Activated naive CD4-positive, alpha-beta T cell treated with anti-CD3 and anti-CD28 coated beads, Interleukin-2, amount 10 ng/mL, durations not matched to agents 7 days and 5 days (primary cell): ENCODE measurements at regions not wholly inside any gene's neighbourhood (a gene's known extent, or its start where the extent isn't known, plus 50 kb on each side); places are given as distances from the start of the nearest gene placed in this dataset.
"Not testable (repeated sequence)": the region's sequence is repeated elsewhere in the genome, so short reads cannot be mapped to it uniquely, and the experiment has no call there.

Experiments used
- CTCF ChIA-PET: fragments of 350-600 bp; sonication (Branson Sonifier 250); formaldehyde crosslinking; loops from one replicate; lab custom pipeline; 2021; ENCODE audit warnings: antibody characterized with exemption; lab: Charles Lee
- DNase-seq: peaks from one replicate; pipeline ENCODE4 v3.0.0-alpha.2; 2020
- H3K27ac Mint-ChIP-seq: one replicate; pipeline ENCODE4 v1.8.0; 2021; ENCODE audit warnings: mild to moderate bottlenecking, moderate library complexity, mixed read lengths
- H3K27me3 Mint-ChIP-seq: one replicate; pipeline ENCODE4 v1.8.0; 2021; ENCODE audit warnings: mild to moderate bottlenecking, mixed read lengths
- H3K36me3 Mint-ChIP-seq: one replicate; pipeline ENCODE4 v1.8.0; 2021; ENCODE audit warnings: mixed read lengths
- H3K4me1 Mint-ChIP-seq: one replicate; pipeline ENCODE4 v1.8.0; 2021; ENCODE audit warnings: mixed read lengths
- H3K4me3 Mint-ChIP-seq: one replicate; pipeline ENCODE4 v1.8.0; 2021; ENCODE audit warnings: mild to moderate bottlenecking, moderate library complexity, mixed read lengths
- H3K9me3 Mint-ChIP-seq: one replicate; pipeline ENCODE4 v1.8.0; 2021; ENCODE audit warnings: mixed read lengths

DNA sequence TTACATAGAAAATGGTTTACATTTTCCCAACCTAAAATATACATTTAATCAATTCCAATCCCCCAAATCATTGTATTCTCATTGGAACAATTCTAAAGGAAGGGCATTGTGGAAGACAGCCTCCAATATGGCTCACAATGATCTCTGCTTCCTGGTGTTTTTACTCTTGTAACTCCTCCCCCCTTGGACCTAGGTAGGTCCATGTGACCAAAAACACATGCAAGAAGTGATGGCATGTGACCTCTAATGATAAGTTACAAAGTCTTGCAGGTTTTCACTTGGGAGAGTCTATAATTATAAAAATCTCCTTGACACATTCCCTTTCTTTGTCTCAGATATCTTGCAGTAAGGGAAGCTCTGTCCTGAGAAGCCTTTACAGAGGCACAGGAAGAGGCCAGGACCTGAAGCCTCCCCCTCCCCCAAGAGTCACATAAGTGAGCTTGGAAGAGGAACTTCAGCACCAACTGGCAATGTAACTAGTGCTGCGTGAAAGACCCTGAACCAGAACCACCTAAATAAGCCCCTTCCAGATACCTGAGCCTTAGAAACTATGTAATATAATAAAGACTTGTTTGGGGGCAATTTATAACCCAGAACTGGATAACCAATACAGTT, 816.2 kb upstream of the ATXN8OS start:
- CTCF ChIA-PET, result no interaction called here
- Mint-ChIP-seq H3K27me3 (no peaks in the 10 kb centered on the region), H3K36me3 (no peaks in the 10 kb centered on the region), H3K9me3 (peaks cover 4% of the 10 kb centered on the region), H3K4me3 (no peak overlapping the region), H3K27ac (no peak overlapping the region), H3K4me1 (no peaks in the 10 kb centered on the region)
- DNase-seq, result no peak

DNA sequence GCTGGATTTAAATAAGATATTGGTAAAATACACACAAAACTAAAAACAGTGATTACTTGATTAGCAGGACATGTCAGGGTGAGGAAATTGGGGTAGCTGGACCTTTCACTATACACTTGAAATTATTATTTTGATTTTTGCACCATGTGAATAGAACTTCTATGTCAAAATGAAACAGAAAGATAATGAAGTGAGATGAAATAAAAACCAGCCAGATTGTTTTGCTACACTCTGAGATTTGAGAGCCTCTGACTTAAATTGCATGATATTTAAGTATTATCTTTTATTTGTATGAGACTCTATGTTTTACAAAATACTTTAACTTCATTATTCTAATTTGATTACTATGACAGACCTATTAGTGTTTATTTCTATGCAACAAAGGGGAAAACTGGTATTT, 819.6 kb upstream of the ATXN8OS start:
- Mint-ChIP-seq H3K9me3 (peaks cover 4% of the 10 kb centered on the region), H3K36me3 (no peaks in the 10 kb centered on the region), H3K4me3 (no peak overlapping the region), H3K4me1 (no peaks in the 10 kb centered on the region), H3K27ac (no peak overlapping the region), H3K27me3 (no peaks in the 10 kb centered on the region)
- CTCF ChIA-PET, result no interaction called here
- no peak for DNase-seq

DNA sequence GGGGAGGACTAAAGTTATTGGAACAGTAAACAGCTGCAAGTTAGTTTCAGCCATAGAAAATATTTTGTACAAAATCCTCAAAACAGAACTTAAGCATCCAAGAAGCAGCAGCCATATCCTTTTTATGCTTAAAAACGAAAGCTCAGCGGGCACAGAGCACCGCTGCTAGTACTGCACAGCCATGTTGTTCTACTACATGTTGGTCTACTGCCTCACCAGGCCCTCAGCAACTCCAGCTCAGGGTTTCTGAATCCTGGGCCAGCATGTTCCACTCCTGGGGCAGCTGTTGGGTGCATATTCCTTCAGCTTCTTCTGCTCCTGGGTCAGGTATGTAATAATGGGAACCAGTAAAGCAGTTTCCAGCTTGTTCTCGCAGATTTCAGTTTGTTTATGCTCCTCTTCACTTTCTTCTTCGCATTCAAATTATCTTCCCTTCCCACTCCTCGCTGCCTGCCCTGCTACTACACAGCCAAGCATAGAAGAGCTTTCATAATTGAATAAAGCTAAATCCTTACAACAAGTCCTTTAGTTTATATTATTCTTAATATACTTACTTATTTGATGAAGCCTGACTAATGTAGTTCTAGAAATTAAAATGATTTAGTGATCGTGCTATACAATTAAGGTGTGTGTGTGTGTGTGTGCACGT, 820.5 kb upstream of the ATXN8OS start:
- no peak for DNase-seq
- H3K27ac Mint-ChIP-seq, result no peak overlapping the region
- no peaks in the 10 kb centered on the region for H3K36me3 Mint-ChIP-seq
- no peak overlapping the region for H3K4me3 Mint-ChIP-seq
- CTCF ChIA-PET, result no interaction called here
- no peaks in the 10 kb centered on the region for H3K4me1 Mint-ChIP-seq
- H3K9me3 Mint-ChIP-seq, result peaks cover 4% of the 10 kb centered on the region
- no peaks in the 10 kb centered on the region for H3K27me3 Mint-ChIP-seq

DNA sequence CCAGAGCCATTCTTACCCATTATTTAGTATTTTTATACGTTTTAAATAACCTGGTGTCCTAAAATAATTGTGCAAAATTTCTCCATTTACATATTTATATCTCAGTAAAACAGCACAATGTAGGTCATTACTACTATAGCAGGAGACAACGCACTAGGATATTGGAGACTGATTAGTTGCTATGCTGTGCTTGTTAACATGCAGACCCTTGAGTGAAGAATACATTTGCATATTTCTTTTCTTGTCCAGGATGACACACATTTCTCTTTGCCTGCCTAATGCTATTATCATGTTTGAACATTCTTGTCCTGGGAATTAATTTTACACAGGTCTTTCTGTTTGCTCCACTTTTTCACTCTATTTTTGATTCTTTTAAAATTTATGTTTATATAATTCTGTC, 823.8 kb upstream of the ATXN8OS start:
- CTCF ChIA-PET, result no interaction called here
- Mint-ChIP-seq H3K4me1 (no peaks in the 10 kb centered on the region), H3K27me3 (no peaks in the 10 kb centered on the region), H3K4me3 (no peak overlapping the region), H3K9me3 (peaks cover 4% of the 10 kb centered on the region), H3K36me3 (no peaks in the 10 kb centered on the region), H3K27ac (no peak overlapping the region)
- DNase-seq, result no peak

DNA sequence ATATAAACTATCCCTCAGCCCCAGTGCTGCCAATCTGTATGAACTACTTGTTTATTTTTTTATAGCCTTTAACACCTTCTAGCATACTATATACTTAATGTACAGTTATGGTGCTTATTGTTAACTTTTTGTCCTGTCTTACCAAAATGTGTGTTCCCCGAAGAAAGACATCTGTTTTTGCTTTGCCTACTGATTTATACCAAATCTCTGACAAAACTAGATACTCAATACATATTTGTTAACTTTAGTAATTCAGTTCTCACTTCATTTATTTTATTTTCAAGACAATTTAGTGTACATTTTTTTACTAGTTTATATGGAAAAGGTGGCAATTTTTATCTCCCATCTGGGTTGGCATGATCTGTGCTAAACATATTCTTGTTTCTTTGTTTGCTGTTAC, 824.3 kb upstream of the ATXN8OS start:
- no peak overlapping the region for H3K4me3 Mint-ChIP-seq
- DNase-seq, result no peak
- CTCF ChIA-PET, result no interaction called here
- no peak overlapping the region for H3K27ac Mint-ChIP-seq
- no peaks in the 10 kb centered on the region for H3K4me1 Mint-ChIP-seq
- peaks cover 2% of the 10 kb centered on the region for H3K9me3 Mint-ChIP-seq
- no peaks in the 10 kb centered on the region for H3K27me3 Mint-ChIP-seq
- no peaks in the 10 kb centered on the region for H3K36me3 Mint-ChIP-seq

DNA sequence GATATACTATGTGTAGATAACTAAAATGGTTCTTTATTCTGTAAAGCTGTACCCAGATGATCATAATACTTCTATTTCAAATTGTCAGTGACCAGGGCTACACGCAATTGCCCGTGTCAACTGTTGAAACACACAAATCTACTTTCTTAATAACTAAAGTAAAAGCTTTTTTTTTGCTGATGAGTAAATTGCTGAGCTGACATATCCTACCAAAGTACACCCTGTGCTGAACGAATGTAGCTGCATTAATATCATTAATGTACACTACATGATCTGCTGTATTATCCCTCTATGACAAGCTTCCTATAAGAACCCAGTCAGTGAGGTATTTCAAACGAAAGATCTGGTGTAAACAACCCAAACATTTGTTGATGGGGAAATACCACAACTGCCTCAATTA, 827.2 kb upstream of the ATXN8OS start:
- DNase-seq, result no peak
- CTCF ChIA-PET, result no interaction called here
- H3K4me1 Mint-ChIP-seq, result no peaks in the 10 kb centered on the region

DNA sequence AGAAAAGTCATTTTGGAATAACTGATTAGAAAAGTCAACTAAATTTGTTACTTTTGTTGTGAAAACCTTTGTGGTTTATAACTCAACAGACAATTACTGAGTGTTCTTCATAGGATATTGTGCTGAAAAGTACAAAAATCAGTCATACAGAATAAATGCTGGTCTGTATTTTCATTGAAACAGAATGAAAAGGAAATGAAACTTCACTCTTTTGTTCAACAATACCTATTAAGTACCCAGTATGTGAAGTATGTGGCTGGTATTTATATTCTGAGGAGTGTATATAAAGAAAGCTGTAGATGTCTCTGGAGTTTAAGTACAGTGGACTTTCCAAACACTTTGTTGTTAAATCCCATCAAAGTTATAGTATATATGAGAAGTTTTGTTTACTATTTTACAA, 828.4 kb upstream of the ATXN8OS start:
- CTCF ChIA-PET, result no interaction called here
- Mint-ChIP-seq H3K36me3 (no peaks in the 10 kb centered on the region), H3K9me3 (peaks cover 4% of the 10 kb centered on the region), H3K4me3 (no peak overlapping the region), H3K27me3 (no peaks in the 10 kb centered on the region), H3K27ac (no peak overlapping the region), H3K4me1 (no peaks in the 10 kb centered on the region)
- DNase-seq, result no peak

More for the DNA sequence above, 827.2 kb upstream of the ATXN8OS start:
- no peak overlapping the region for H3K27ac Mint-ChIP-seq
- no peaks in the 10 kb centered on the region for H3K36me3 Mint-ChIP-seq
- H3K9me3 Mint-ChIP-seq, result peaks cover 4% of the 10 kb centered on the region
- H3K4me3 Mint-ChIP-seq, result no peak overlapping the region
- no peaks in the 10 kb centered on the region for H3K27me3 Mint-ChIP-seq

DNA sequence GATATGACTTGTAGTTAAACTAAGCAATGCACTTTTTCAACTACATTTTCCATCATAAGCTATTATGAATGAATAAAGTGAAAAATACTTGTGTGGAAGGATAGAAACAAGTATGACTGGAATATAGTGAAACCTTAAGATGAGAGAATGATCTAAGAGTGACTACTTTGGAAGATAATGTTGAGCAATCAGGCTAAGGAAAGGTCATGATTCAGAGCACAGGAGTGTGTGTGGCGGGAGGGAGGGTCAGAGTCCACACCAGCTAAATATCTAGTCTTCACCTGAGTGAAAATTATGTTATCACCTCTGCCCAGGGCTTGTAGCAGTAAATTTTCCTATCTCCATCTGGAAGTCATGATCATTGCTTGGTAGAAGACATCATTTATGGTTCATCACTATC, 833.4 kb upstream of the ATXN8OS start:
- H3K27ac Mint-ChIP-seq, result no peak overlapping the region
- no peaks in the 10 kb centered on the region for H3K27me3 Mint-ChIP-seq
- no peak overlapping the region for H3K4me3 Mint-ChIP-seq
- no peak for DNase-seq
- CTCF ChIA-PET, result no interaction called here
- H3K4me1 Mint-ChIP-seq, result no peaks in the 10 kb centered on the region
- H3K36me3 Mint-ChIP-seq, result no peaks in the 10 kb centered on the region
- peaks cover 6% of the 10 kb centered on the region for H3K9me3 Mint-ChIP-seq

DNA sequence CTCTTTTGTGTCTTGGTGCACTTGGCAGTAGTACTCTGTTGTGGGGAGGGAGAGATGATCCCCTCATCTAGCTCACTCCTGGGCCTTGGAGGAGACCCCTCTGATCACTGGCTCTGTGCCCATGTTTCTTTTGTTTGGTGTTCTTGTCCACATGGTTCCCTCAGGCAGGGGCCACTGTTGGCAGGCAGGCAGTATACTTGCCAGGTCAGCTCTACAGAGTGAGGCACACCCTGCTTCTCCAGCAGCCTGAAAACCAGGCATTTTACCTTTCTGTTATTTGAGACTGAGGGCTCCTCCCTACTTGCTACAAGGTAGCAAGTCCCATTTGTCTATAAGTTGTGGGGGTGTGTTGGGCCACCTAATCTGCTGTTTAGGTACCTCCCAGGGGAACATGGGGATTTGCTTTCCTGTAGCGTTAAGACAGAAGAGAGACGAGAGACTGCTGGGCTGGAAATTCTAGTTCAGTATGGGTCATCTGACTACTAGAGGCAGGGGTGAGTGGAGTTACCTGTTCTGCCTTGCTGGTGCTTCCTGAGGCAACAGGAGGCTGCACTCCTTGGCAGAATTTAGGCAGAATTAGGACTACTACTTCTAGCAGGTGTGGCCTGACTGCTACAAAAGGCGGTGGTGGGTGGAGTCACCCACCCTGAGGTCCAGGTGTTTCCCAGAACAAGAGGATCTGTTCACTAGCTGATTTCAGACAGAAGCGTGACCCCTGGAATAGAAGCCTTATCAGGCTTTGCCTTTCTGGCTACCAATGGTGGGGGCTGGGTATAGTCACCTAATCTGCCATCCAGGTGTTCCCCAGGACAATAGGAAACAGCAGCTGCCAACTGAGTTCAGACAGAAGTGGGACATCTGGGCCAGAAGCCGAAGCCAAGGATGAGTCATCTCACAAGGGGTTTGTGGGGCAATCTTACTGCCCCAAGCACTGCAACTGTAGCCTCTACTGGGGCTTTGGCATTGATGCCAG, 843.0 kb upstream of the ATXN8OS start:
- Mint-ChIP-seq H3K27me3 (no peaks in the 10 kb centered on the region), H3K36me3 (no peaks in the 10 kb centered on the region), H3K4me1 (no peaks in the 10 kb centered on the region), H3K4me3 (no peak overlapping the region), H3K9me3 (peaks cover 22% of the 10 kb centered on the region), H3K27ac (no peak overlapping the region)
- DNase-seq, result no peak
- CTCF ChIA-PET, result no interaction called here

DNA sequence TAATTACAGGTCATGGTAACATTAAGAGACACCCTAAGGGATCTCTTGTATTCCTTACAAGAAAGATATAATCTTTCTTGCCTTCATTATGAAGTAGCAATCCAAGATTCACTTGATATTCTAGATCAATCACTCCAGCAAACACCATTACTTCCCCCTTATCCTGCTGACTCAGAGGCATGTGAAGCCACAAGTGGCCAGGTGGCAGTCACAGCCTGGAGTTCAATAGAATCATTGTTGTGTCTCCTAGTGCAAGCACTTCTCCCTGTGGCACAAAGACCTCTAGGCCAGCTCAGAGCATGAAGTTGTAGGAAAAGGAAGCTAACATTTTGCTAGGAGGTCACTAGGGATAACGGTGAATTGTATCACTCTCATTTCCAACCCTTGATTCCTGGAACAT, 864.3 kb upstream of the ATXN8OS start:
- Mint-ChIP-seq H3K27me3 (no peaks in the 10 kb centered on the region), H3K9me3 (peaks cover 2% of the 10 kb centered on the region), H3K4me1 (no peaks in the 10 kb centered on the region), H3K4me3 (no peak overlapping the region), H3K36me3 (no peaks in the 10 kb centered on the region), H3K27ac (no peak overlapping the region)
- no peak for DNase-seq
- CTCF ChIA-PET, result no interaction called here

DNA sequence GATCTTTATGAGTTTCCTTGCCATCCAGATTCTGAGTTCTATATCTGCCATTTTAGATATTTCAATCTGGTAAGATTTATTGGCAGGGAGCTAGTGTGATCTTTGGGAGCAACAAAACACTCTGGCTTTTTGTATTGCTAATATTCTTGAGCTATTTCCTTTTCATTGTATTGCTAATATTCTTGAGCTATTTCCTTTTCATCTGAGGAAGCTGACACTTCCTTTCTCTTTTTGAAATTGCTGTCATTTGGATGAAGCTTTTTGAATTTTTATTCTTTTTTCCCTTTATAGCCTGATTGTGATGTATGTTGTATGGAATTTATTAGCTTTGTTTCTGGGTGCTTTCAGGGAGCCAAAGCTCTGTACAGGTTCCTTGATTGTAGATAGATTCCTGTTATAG, 873.5 kb upstream of the ATXN8OS start:
- Mint-ChIP-seq H3K27ac (no peak overlapping the region), H3K27me3 (no peaks in the 10 kb centered on the region), H3K9me3 (peaks cover 15% of the 10 kb centered on the region), H3K4me3 (no peak overlapping the region), H3K36me3 (no peaks in the 10 kb centered on the region), H3K4me1 (no peaks in the 10 kb centered on the region)
- CTCF ChIA-PET, result no interaction called here
- no peak for DNase-seq

DNA sequence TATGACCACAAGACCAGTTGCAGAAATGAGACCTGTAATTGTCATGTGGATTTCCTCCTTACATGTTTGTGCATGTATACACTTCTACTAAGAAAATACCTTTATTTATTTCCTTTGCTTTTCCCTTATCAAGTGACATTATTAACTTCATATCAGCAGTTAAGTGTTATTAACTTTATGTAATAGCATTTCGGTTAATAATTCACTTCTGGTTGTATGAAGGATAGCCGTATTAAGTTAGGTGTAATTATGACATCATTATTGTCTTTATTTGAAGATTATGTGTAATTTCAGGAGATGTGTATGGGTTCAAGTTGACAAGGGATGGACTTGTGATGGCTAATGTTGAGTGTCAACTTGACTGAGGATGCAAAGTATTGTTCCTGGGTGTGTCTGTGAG, 881.2 kb upstream of the ATXN8OS start:
- CTCF ChIA-PET, result no interaction called here
- DNase-seq, result no peak
- Mint-ChIP-seq H3K36me3 (no peaks in the 10 kb centered on the region), H3K27me3 (no peaks in the 10 kb centered on the region), H3K4me1 (no peaks in the 10 kb centered on the region), H3K27ac (no peak overlapping the region), H3K4me3 (no peak overlapping the region), H3K9me3 (peaks cover 24% of the 10 kb centered on the region)

DNA sequence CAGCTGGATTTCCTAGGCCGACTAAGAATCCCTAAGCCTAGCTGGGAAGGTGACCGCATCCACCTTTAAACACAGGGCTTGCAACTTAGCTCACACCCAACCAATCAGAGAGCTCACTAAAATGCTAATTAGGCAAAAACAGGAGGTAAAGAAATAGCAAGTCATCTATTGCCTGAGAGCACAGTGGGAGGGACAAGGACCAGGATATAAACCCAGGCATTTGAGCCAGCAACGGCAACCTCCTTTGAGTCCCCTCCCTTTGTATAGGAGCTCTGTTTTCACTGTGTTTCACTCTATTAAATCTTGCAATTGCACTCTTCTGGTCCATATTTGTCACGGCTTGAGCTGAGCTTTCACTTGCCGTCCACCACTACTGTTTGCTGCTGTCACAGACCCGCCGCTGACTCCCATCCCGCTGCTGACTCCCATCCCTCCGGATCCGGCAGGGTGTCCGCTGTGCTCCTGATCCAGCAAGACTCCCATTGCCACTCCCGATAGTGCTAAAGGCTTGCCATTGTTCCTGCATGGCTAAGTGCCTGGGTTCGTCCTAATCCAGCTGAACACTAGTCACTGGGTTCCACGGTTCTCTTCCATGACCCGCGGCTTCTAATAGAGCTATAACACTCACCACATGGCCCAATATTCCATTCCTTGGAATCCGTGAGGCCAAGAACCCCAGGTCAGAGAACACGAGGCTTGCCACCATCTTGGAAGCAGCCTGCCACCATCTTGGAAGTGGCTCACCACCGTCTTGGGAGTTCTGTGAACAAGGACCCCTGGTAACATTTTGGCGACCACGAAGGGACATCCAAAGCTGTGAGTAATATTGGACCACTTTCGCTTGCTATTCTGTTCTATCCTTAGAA, 885.8 kb upstream of the ATXN8OS start:
- not testable (repeated sequence) for H3K36me3 Mint-ChIP-seq, H3K27ac Mint-ChIP-seq

DNA sequence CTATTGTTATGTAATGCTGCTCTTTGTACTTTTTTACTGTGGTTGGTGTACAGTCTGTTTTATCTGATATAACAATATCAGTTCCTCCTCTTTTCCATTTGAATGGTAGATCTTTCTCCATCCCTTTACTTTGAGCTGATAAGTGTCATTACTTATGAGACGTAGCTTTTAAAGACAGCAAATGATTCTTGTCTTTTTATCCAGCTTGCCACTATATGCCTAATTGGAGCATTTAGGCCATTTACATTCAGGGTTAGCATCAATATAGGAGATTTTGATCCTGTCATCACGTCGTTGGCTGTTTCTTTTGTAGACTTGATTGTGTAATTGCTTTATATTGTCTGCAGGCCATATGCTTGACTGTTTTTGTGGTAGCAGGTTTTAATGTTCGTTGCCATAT, 894.2 kb upstream of the ATXN8OS start:
- H3K27ac Mint-ChIP-seq, result no peak overlapping the region
- H3K4me3 Mint-ChIP-seq, result no peak overlapping the region
- CTCF ChIA-PET, result no interaction called here
- H3K9me3 Mint-ChIP-seq, result peaks cover 5% of the 10 kb centered on the region
- H3K27me3 Mint-ChIP-seq, result no peaks in the 10 kb centered on the region
- no peak for DNase-seq
- H3K4me1 Mint-ChIP-seq, result no peaks in the 10 kb centered on the region
- H3K36me3 Mint-ChIP-seq, result no peaks in the 10 kb centered on the region

More for the DNA sequence above, 885.8 kb upstream of the ATXN8OS start:
- H3K27me3 Mint-ChIP-seq, CTCF ChIA-PET, H3K4me1 Mint-ChIP-seq, H3K4me3 Mint-ChIP-seq, DNase-seq: not testable (repeated sequence)
- peaks cover 18% of the 10 kb centered on the region for H3K9me3 Mint-ChIP-seq
